Body of pancreas (tissue), 4 donors: ENCODE measurements at regions not wholly inside any gene's neighbourhood (a gene's known extent, or its start where the extent isn't known, plus 50 kb on each side); places are given as distances from the start of the nearest gene placed in this dataset.

ENCODE experiments used
- ATAC-seq: fragments of 150-250 bp; one replicate; pipeline ENCODE4 v1.9.1; 2016
- DNase-seq, 4 donors: peaks; one replicate each; pipeline ENCODE4 v3.0.0-alpha.2; 2019
- H3K27ac ChIP-seq, 4 donors: fragments of 200-600 bp; sonication (generic); 1 replicate in 3 of 4; 2 replicates in 1 of 4; pipeline versions ENCODE4 v1.5.1 to v1.6.1; 2016 to 2019; ENCODE audit warnings: mild to moderate bottlenecking in 1 of 4, mixed read lengths in 1 of 4, moderate library complexity in 1 of 4
- H3K27me3 ChIP-seq, 2 donors: fragments of 200-600 bp; sonication (generic); one replicate each; pipeline ENCODE4 v1.6.0; 2016; ENCODE audit warnings: mild to moderate bottlenecking in 1 of 2
- H3K36me3 ChIP-seq, 2 donors: fragments of 200-600 bp; sonication (generic); replicated peaks in 1 of 2; 2 replicates each; pipeline ENCODE4 v1.5.1; 2016; ENCODE audit warnings: low read depth in 2 of 2; ENCODE audit not compliant: insufficient read depth in 1 of 2
- H3K4me1 ChIP-seq: fragments of 200-600 bp; sonication (generic); one replicate; pipeline ENCODE4 v1.6.0; 2016
- H3K4me3 ChIP-seq, 2 donors: fragments of 200-600 bp; sonication (generic); 1 replicate in 1 of 2; 2 replicates in 1 of 2; pipeline ENCODE4 v1.5.1; 2016 to 2019
- H3K9me3 ChIP-seq, 3 donors: fragments of 200-600 bp; sonication (generic); 1 replicate in 2 of 3; 2 replicates in 1 of 3; pipeline ENCODE4 v1.5.1; 2016
- CTCF ChIP-seq, 7 experiments: fragments of 450-650 bp in 4 of 7; fragments of 200-600 bp in 3 of 7; sonication (generic) in 3 of 7; IDR thresholded peaks; one replicate each; pipeline ENCODE4 v1.5.1; 2016 to 2019; ENCODE audit warnings: antibody characterized with exemption in 7 of 7
- POLR2A ChIP-seq, 3 donors: fragments of 450-650 bp; IDR thresholded peaks; one replicate each; pipeline ENCODE4 v1.6.1; 2016; ENCODE audit warnings: antibody characterized with exemption in 3 of 3, mild to moderate bottlenecking in 2 of 3
- WGBS, 2 donors: methylation state at CpG; one replicate each; pipeline ENCODE4 v1.1.5; 2017; 5-methylcytosine and 5-hydroxymethylcytosine counted together
- intact Hi-C: fragments of 100-400 bp; cut with DNase I; formaldehyde crosslinking; loops from one replicate; pipeline ENCODE4 v1.15.1; 2023

GRCh38 chr6:139779988-139780774 is 405.7 kb upstream of the CITED2 start:
- Histone ChIP-seq H3K36me3 (no peaks in the 10 kb centered on the region), H3K27ac (peak overlapping the region in 2 of 4 donors; percentile 3 to 17), H3K9me3 (no peaks in the 10 kb centered on the region), H3K4me1 (peaks cover 47% of the 10 kb centered on the region), H3K27me3 (no peaks in the 10 kb centered on the region), H3K4me3 (no peak overlapping the region)
- no peak for TF ChIP-seq POLR2A (IDR thresholded peaks at IDR 0.05)
- no peak for TF ChIP-seq CTCF (IDR thresholded peaks at IDR 0.05)
- intact Hi-C loops = no loop called here
- DNase-seq (peak in 1 of 4 donors; percentile 12), ATAC-seq (peak; percentile 54)
- WGBS, 2 donors = 51 to 56% methylated on average over 8 of the region's 8 CpGs

- TF ChIP-seq CTCF (IDR thresholded peaks at IDR 0.05) (no peak), POLR2A (IDR thresholded peaks at IDR 0.05) (no peak)
- Histone ChIP-seq H3K27ac (no peak overlapping the region), H3K27me3 (no peaks in the 10 kb centered on the region), H3K4me3 (no peak overlapping the region), H3K4me1 (peaks cover 47% of the 10 kb centered on the region), H3K9me3 (no peaks in the 10 kb centered on the region), H3K36me3 (no peaks in the 10 kb centered on the region)
- intact Hi-C loops = no loop called here
- no peak for ATAC-seq
- 30 to 36% methylated on average over 5 of the region's 5 CpGs for WGBS, 2 donors
- peak in 1 of 4 donors; percentile 14 for DNase-seq
Measured at GRCh38 chr6:139778688-139779087, 404.2 kb upstream of the CITED2 start.

GRCh38 chr6:139778106-139778505 is 403.7 kb upstream of the CITED2 start:
- Histone ChIP-seq H3K4me3 (no peak overlapping the region), H3K36me3 (no peaks in the 10 kb centered on the region), H3K27ac (no peak overlapping the region), H3K27me3 (no peaks in the 10 kb centered on the region), H3K9me3 (no peaks in the 10 kb centered on the region), H3K4me1 (peaks cover 47% of the 10 kb centered on the region)
- TF ChIP-seq CTCF (IDR thresholded peaks at IDR 0.05) (no peak), POLR2A (IDR thresholded peaks at IDR 0.05) (no peak)
- intact Hi-C loops = no loop called here
- 75 to 86% methylated on average over 4 of the region's 4 CpGs for WGBS, 2 donors
- no peak for ATAC-seq
- DNase-seq = no peak

- no peaks in the 10 kb centered on the region for H3K27me3 ChIP-seq
- ATAC-seq (peak; percentile 55), DNase-seq (peak; percentile 33 to 66 (median 35))
- H3K9me3 ChIP-seq = no peaks in the 10 kb centered on the region
- intact Hi-C loops = no loop called here
- WGBS, 2 donors = 34 to 39% methylated on average over 6 of the region's 6 CpGs
- H3K4me1 ChIP-seq = peaks cover 47% of the 10 kb centered on the region
- H3K27ac ChIP-seq = no peak overlapping the region
- no peaks in the 10 kb centered on the region for H3K36me3 ChIP-seq
- TF ChIP-seq CTCF (IDR thresholded peaks at IDR 0.05) = no peak
- H3K4me3 ChIP-seq = no peak overlapping the region
Measured at GRCh38 chr6:139777202-139777970, 402.9 kb upstream of the CITED2 start.
